ENCODE measurements at regions not wholly inside any gene's neighbourhood (a gene's known extent, or its start where the extent isn't known, plus 50 kb on each side); places are given as distances from the start of the nearest gene placed in this dataset.

- no peak overlapping the region for H3K4me3 ChIP-seq (ENCODE audit: low read depth, low read length)
Measured at GRCh38 chr3:194738254-194739093, 52.8 kb downstream of the FAM43A start.

- H3K4me3 ChIP-seq (ENCODE audit: low read depth, low read length): no peak overlapping the region
Measured at GRCh38 chr3:194739498-194740284, 54.0 kb downstream of the FAM43A start.

GRCh38 chr3:194740859-194741491, 55.3 kb downstream of the FAM43A start:
- no peak overlapping the region for H3K4me3 ChIP-seq (ENCODE audit: low read depth, low read length)

- H3K4me3 ChIP-seq (ENCODE audit: low read depth, low read length): no peak overlapping the region
Measured at GRCh38 chr3:194741916-194742315, 56.2 kb downstream of the FAM43A start.

GRCh38 chr3:194744826-194745225, 59.1 kb downstream of the FAM43A start:
- H3K4me3 ChIP-seq (ENCODE audit: low read depth, low read length): no peak overlapping the region

- no peak overlapping the region for H3K4me3 ChIP-seq (ENCODE audit: low read depth, low read length)
Measured at GRCh38 chr3:194745422-194746184, 59.9 kb downstream of the FAM43A start.

- H3K4me3 ChIP-seq (ENCODE audit: low read depth, low read length): no peak overlapping the region
Measured at GRCh38 chr3:194748225-194748624, 62.5 kb downstream of the FAM43A start.

GRCh38 chr3:194749631-194750490, 64.2 kb downstream of the FAM43A start:
- no peak overlapping the region for H3K4me3 ChIP-seq (ENCODE audit: low read depth, low read length)

GRCh38 chr3:194750491-194750828, 64.8 kb downstream of the FAM43A start:
- H3K4me3 ChIP-seq (ENCODE audit: low read depth, low read length): no peak overlapping the region

- no peak overlapping the region for H3K4me3 ChIP-seq (ENCODE audit: low read depth, low read length)
Measured at GRCh38 chr3:194755671-194756459, 70.2 kb downstream of the FAM43A start.

GRCh38 chr3:194756460-194756779, 70.7 kb downstream of the FAM43A start:
- no peak overlapping the region for H3K4me3 ChIP-seq (ENCODE audit: low read depth, low read length)

GRCh38 chr3:194756791-194757325, 71.2 kb downstream of the FAM43A start:
- H3K4me3 ChIP-seq (ENCODE audit: low read depth, low read length): no peak overlapping the region

GRCh38 chr3:194757647-194758061, 72.0 kb downstream of the FAM43A start:
- H3K4me3 ChIP-seq (ENCODE audit: low read depth, low read length): no peak overlapping the region

- no peak overlapping the region for H3K4me3 ChIP-seq (ENCODE audit: low read depth, low read length)
Measured at GRCh38 chr3:194758716-194759115, 73.0 kb downstream of the FAM43A start.

- H3K4me3 ChIP-seq (ENCODE audit: low read depth, low read length): no peak overlapping the region
Measured at GRCh38 chr3:194760494-194761137, 74.9 kb downstream of the FAM43A start.

GRCh38 chr3:194761384-194761783, 75.7 kb downstream of the FAM43A start:
- no peak overlapping the region for H3K4me3 ChIP-seq (ENCODE audit: low read depth, low read length)

- H3K4me3 ChIP-seq (ENCODE audit: low read depth, low read length): no peak overlapping the region
Measured at GRCh38 chr3:194766845-194767244, 81.2 kb downstream of the FAM43A start.

GRCh38 chr3:194767446-194768207, 81.9 kb downstream of the FAM43A start:
- no peak overlapping the region for H3K4me3 ChIP-seq (ENCODE audit: low read depth, low read length)

Measured in iPS-11a (cell line).